Neural crest cell (in vitro differentiated cells): ENCODE measurements at regions not wholly inside any gene's neighbourhood (a gene's known extent, or its start where the extent isn't known, plus 50 kb on each side); places are given as distances from the start of the nearest gene placed in this dataset.

ENCODE experiments used
- DNase-seq: peaks from one replicate; pipeline ENCODE4 v3.0.0; 2021; ENCODE audit warnings: low read depth, mixed read lengths, low spot score
- H3K27ac Mint-ChIP-seq: one replicate; pipeline ENCODE4 v1.8.0; 2021; ENCODE audit warnings: mild to moderate bottlenecking, mixed read lengths; ENCODE audit not compliant: unreplicated experiment
- H3K27me3 Mint-ChIP-seq: 2 replicates; pipeline ENCODE4 v1.8.0; 2021; ENCODE audit warnings: low read depth, mild to moderate bottlenecking, mixed read lengths
- H3K36me3 Mint-ChIP-seq: 2 replicates; pipeline ENCODE4 v1.8.0; 2021; ENCODE audit warnings: low read depth, mild to moderate bottlenecking, mixed read lengths
- H3K4me1 Mint-ChIP-seq: 2 replicates; pipeline ENCODE4 v1.8.0; 2021; ENCODE audit warnings: mixed read lengths
- H3K4me3 Mint-ChIP-seq: one replicate; pipeline ENCODE4 v1.8.0; 2021; ENCODE audit warnings: mild to moderate bottlenecking, mixed read lengths
- H3K9me3 Mint-ChIP-seq: 2 replicates; pipeline ENCODE4 v1.8.0; 2021; ENCODE audit warnings: mixed read lengths
- TF ChIP-seq, protein P1 (sequence below): fragments of 200-600 bp; sonication (generic); conservative IDR thresholded peaks from 2 replicates; pipeline ENCODE4 v1.5.0; 2021; ENCODE audit warnings: antibody characterized with exemption, mild to moderate bottlenecking

DNA sequence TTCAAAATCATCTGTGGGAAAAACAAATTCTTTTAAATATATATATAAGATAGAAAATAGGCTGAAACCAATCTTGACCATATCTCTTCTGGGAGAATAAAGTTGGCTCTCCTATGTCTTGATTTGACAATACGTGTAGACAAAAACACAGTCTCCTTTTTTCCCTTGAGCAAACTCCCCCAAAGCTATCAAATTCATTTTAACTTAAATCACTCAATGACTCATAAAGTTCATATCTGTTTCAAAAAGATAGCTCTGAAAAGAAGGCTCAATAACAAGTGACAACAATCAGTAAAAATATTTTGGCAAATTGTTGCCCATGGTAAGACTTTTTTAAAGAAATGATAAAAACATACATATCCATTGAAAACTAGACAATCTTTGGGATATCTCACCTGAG is 236.0 kb upstream of the TENT5A start:
- Mint-ChIP-seq H3K36me3 (no peaks in the 10 kb centered on the region), H3K27ac (no peak overlapping the region), H3K4me3 (no peak overlapping the region), H3K4me1 (no peaks in the 10 kb centered on the region), H3K9me3 (peaks cover 8% of the 10 kb centered on the region), H3K27me3 (no peaks in the 10 kb centered on the region)
- no peak for DNase-seq
- TF ChIP-seq, protein P1, sequence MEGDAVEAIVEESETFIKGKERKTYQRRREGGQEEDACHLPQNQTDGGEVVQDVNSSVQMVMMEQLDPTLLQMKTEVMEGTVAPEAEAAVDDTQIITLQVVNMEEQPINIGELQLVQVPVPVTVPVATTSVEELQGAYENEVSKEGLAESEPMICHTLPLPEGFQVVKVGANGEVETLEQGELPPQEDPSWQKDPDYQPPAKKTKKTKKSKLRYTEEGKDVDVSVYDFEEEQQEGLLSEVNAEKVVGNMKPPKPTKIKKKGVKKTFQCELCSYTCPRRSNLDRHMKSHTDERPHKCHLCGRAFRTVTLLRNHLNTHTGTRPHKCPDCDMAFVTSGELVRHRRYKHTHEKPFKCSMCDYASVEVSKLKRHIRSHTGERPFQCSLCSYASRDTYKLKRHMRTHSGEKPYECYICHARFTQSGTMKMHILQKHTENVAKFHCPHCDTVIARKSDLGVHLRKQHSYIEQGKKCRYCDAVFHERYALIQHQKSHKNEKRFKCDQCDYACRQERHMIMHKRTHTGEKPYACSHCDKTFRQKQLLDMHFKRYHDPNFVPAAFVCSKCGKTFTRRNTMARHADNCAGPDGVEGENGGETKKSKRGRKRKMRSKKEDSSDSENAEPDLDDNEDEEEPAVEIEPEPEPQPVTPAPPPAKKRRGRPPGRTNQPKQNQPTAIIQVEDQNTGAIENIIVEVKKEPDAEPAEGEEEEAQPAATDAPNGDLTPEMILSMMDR = no peak

DNA sequence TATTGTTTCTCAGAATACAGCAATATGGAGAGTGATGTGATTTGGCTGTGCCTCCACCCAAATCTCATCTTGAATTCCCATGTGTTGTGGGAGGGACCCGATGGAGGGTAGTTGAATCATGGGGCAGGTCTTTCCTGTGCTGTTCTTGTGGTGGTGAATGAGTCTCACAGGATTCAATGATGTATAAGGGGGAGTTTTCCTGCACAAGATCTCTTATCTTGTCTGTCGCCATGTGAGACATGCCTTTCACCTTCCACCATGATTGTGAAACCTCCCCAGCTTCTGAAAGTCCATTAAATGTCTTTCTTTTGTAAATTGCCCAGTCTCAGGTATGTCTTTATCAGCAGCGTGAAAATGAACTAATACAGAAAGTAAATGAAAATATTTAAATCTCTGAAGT is 234.8 kb upstream of the TENT5A start:
- DNase-seq = no peak
- H3K4me1 Mint-ChIP-seq = no peaks in the 10 kb centered on the region
- H3K9me3 Mint-ChIP-seq = peaks cover 8% of the 10 kb centered on the region
- TF ChIP-seq, protein P1 = no peak
- H3K27ac Mint-ChIP-seq = no peak overlapping the region
- H3K4me3 Mint-ChIP-seq = no peak overlapping the region
- no peaks in the 10 kb centered on the region for H3K27me3 Mint-ChIP-seq
- no peaks in the 10 kb centered on the region for H3K36me3 Mint-ChIP-seq

DNA sequence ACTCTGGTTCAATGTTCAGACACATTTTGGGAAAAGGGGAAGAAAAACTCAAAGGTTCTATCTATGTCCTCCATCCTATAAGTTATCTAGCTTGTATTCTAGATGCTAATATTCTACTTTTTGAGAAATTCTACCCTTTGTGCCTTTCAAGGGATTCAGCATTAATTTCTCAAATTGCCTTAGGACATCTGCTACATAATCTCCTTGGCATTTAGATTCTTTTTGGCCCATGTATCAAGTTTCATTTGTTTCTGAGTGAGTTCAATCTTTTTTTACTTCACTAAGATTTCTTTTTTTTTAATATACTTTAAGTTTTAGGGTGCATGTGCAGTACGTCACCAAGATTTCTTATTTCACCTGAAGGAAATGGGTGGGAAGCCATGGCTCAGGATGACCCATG is 232.7 kb upstream of the TENT5A start:
- DNase-seq = no peak
- H3K36me3 Mint-ChIP-seq = peaks cover 4% of the 10 kb centered on the region

DNA sequence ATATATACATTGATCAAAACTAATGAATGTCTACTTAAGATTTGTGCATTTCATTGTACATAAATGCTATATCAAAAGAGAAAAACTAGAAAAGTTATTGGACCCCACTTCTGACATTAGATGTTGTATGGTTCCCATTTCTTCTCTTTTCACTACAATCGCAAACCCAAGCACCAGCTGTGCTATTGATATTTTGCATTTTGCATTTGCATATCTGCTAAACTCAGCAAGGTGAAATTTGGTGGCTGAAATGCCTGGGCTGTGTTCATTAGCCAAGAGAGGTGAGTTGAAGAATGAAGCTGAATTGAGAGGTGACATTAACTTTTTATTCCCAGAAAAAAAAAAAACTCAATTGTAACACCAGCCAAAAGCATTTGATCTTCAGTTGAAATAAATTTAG is 232.1 kb upstream of the TENT5A start:
- Mint-ChIP-seq H3K4me1 (no peaks in the 10 kb centered on the region), H3K27me3 (no peaks in the 10 kb centered on the region), H3K4me3 (no peak overlapping the region), H3K9me3 (peaks cover 7% of the 10 kb centered on the region), H3K27ac (no peak overlapping the region), H3K36me3 (peaks cover 4% of the 10 kb centered on the region)
- TF ChIP-seq, protein P1 = no peak
- DNase-seq = no peak

More for the DNA sequence above, 232.7 kb upstream of the TENT5A start:
- peaks cover 8% of the 10 kb centered on the region for H3K9me3 Mint-ChIP-seq
- TF ChIP-seq, protein P1 = no peak
- H3K27ac Mint-ChIP-seq = no peak overlapping the region
- H3K4me1 Mint-ChIP-seq = no peaks in the 10 kb centered on the region
- H3K27me3 Mint-ChIP-seq = no peaks in the 10 kb centered on the region
- no peak overlapping the region for H3K4me3 Mint-ChIP-seq

DNA sequence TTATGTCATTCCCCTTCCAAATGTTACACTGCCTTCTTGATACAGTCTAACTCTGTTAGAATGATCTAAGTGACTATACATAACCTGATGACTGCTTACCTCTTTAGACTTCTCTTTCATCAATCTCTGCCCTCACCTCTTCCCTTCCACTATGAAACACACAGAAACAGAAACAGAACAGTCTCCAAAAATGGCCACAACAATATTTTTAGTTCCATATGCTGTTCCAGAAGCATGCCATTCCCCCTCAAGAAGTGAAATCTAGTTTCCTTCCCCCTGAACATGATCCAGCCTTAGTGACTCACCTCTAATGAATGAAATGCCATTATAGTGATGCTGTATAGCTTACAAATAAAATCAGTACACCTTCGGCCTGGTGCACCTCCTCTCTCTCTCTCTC is 229.3 kb upstream of the TENT5A start:
- Mint-ChIP-seq H3K4me1 (no peaks in the 10 kb centered on the region), H3K27me3 (no peaks in the 10 kb centered on the region), H3K36me3 (peaks cover 7% of the 10 kb centered on the region), H3K9me3 (peaks cover 7% of the 10 kb centered on the region), H3K27ac (no peak overlapping the region), H3K4me3 (no peak overlapping the region)
- no peak for DNase-seq
- TF ChIP-seq, protein P1 = no peak

DNA sequence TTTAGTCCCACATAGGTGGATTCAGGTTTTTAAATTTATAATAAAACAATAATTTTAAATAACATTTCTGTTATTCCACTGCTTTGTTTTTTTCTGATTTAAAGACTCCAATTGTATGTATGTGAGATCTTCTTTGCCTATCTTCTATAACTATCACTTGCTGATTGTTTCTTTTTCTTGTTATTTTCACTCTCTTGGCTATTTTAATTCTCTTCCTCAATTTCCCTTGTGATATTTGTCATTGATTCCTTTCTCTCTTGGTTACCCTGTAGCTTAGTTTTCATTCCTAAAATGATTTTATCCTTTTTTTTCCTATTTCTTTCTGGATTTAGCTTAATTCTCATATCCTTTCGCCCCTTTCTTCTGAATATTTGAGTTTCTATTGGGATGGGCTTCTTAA is 227.3 kb upstream of the TENT5A start:
- H3K27me3 Mint-ChIP-seq = no peaks in the 10 kb centered on the region
- no peak overlapping the region for H3K27ac Mint-ChIP-seq
- H3K4me3 Mint-ChIP-seq = no peak overlapping the region
- H3K9me3 Mint-ChIP-seq = peaks cover 9% of the 10 kb centered on the region
- H3K4me1 Mint-ChIP-seq = no peaks in the 10 kb centered on the region
- DNase-seq = no peak
- TF ChIP-seq, protein P1 = no peak
- peaks cover 7% of the 10 kb centered on the region for H3K36me3 Mint-ChIP-seq
